CD14-positive monocyte (primary cell): ENCODE measurements at regions not wholly inside any gene's neighbourhood (a gene's known extent, or its start where the extent isn't known, plus 50 kb on each side); places are given as distances from the start of the nearest gene placed in this dataset.
A peak's percentile ranks its signal among the peaks of the same experiment; 100 is the strongest.

Experiments
- DNase-seq, 3 donors: peaks; one replicate each; pipeline ENCODE4 v3.0.0-alpha.2; 2011 to 2022
- H2AFZ ChIP-seq: 2 replicates; pipeline ENCODE4 v1.6.0; 2012; ENCODE audit warnings: mild to moderate bottlenecking, low read depth, low read length, inconsistent platforms; ENCODE audit not compliant: insufficient read depth, poor library complexity, severe bottlenecking
- H3K27ac ChIP-seq, 2 donors: 1 replicate in 1 of 2; 2 replicates in 1 of 2; pipeline ENCODE4 v1.5.1; 2012 to 2013; ENCODE audit warnings: low read length in 2 of 2, control low read depth in 1 of 2, inconsistent platforms in 1 of 2, low read depth in 1 of 2, mild to moderate bottlenecking in 1 of 2
- H3K27me3 ChIP-seq, 2 donors: one replicate each; pipeline versions ENCODE4 v1.6.0 to v1.6.1; 2011 to 2013; ENCODE audit warnings: low read length in 2 of 2; ENCODE audit not compliant: control insufficient read depth in 2 of 2, insufficient read depth in 2 of 2
- H3K36me3 ChIP-seq, 2 donors: replicated peaks in 1 of 2; 1 replicate in 1 of 2; 2 replicates in 1 of 2; pipeline versions ENCODE4 v1.5.1 to v1.6.1; 2012 to 2013; ENCODE audit warnings: low read length in 2 of 2, control low read depth in 1 of 2, inconsistent platforms in 1 of 2, mild to moderate bottlenecking in 1 of 2; ENCODE audit not compliant: insufficient read depth in 2 of 2, control insufficient read depth in 1 of 2
- H3K4me1 ChIP-seq, 2 donors: 1 replicate in 1 of 2; 2 replicates in 1 of 2; pipeline versions ENCODE4 v1.5.1 to v1.6.1; 2012 to 2013; ENCODE audit warnings: low read length in 2 of 2, control low read depth in 1 of 2, inconsistent platforms in 1 of 2, mild to moderate bottlenecking in 1 of 2, moderate library complexity in 1 of 2; ENCODE audit not compliant: insufficient read depth in 2 of 2, control insufficient read depth in 1 of 2
- H3K4me2 ChIP-seq: replicated peaks from 2 replicates; pipeline ENCODE3; 2012; ENCODE audit warnings: low read length, moderate library complexity, mild to moderate bottlenecking; ENCODE audit not compliant: poor library complexity, severe bottlenecking; ENCODE audit errors: extremely low read depth
- H3K4me3 ChIP-seq, 3 experiments: fragments of 200-600 bp in 1 of 3; sonication (generic) in 1 of 3; replicated peaks in 1 of 3; 1 replicate in 2 of 3; 2 replicates in 1 of 3; pipeline ENCODE4 v1.5.1; 2011 to 2013; ENCODE audit warnings: low read length in 3 of 3, mild to moderate bottlenecking in 3 of 3, control low read depth in 2 of 3, low read depth in 2 of 3, inconsistent platforms in 1 of 3, moderate library complexity in 1 of 3
- H3K79me2 ChIP-seq: 2 replicates; pipeline ENCODE4 v1.6.0; 2012; ENCODE audit warnings: mild to moderate bottlenecking, control low read depth, inconsistent platforms, low read length, moderate library complexity; ENCODE audit not compliant: insufficient read depth
- H3K9ac ChIP-seq: 2 replicates; pipeline ENCODE4 v1.6.0; 2017; ENCODE audit warnings: low read length, mild to moderate bottlenecking; ENCODE audit not compliant: insufficient read depth, poor library complexity, severe bottlenecking
- H3K9me3 ChIP-seq, 2 donors: replicated peaks in 1 of 2; 1 replicate in 1 of 2; 2 replicates in 1 of 2; pipeline versions ENCODE4 v1.5.1 to v1.6.1; 2012 to 2013; ENCODE audit warnings: low read length in 2 of 2, control low read depth in 1 of 2; ENCODE audit not compliant: control insufficient read depth in 1 of 2, insufficient read depth in 1 of 2
- H4K20me1 ChIP-seq: 2 replicates; pipeline ENCODE4 v1.6.0; 2012; ENCODE audit warnings: mild to moderate bottlenecking, low read length, control low read depth, moderate library complexity; ENCODE audit not compliant: insufficient read depth
- H3K27ac Mint-ChIP-seq, 7 donors: one replicate each; pipeline ENCODE4 v1.8.0; 2020; ENCODE audit warnings: mild to moderate bottlenecking in 7 of 7, mixed read lengths in 7 of 7, moderate library complexity in 6 of 7, inconsistent platforms in 2 of 7
- H3K27me3 Mint-ChIP-seq, 3 donors: one replicate each; pipeline ENCODE4 v1.8.0; 2021 to 2022; ENCODE audit warnings: low read depth in 3 of 3, mild to moderate bottlenecking in 3 of 3, mixed read lengths in 3 of 3, moderate library complexity in 3 of 3, inconsistent platforms in 1 of 3
- H3K36me3 Mint-ChIP-seq, 2 donors: one replicate each; pipeline ENCODE4 v1.8.0; 2020; ENCODE audit warnings: mixed read lengths in 2 of 2, inconsistent platforms in 1 of 2, mild to moderate bottlenecking in 1 of 2
- H3K4me1 Mint-ChIP-seq: one replicate; pipeline ENCODE4 v1.8.0; 2020; ENCODE audit warnings: mild to moderate bottlenecking, mixed read lengths
- H3K4me3 Mint-ChIP-seq, 2 donors: one replicate each; pipeline ENCODE4 v1.8.0; 2020; ENCODE audit warnings: mild to moderate bottlenecking in 2 of 2, mixed read lengths in 2 of 2, moderate library complexity in 1 of 2
- H3K9me3 Mint-ChIP-seq, 7 donors: one replicate each; pipeline ENCODE4 v1.8.0; 2020 to 2022; ENCODE audit warnings: mixed read lengths in 7 of 7, mild to moderate bottlenecking in 6 of 7, moderate library complexity in 6 of 7, inconsistent platforms in 2 of 7
- WGBS: methylation state at CpG from one replicate; pipeline ENCODE4 v1.1.5; 2013; ENCODE audit warnings: missing lambda C conversion rate; ENCODE audit not compliant: insufficient coverage; 5-methylcytosine and 5-hydroxymethylcytosine counted together
- intact Hi-C, 2 donors: fragments of 100-400 bp; cut with micrococcal nuclease; formaldehyde crosslinking; loops; one replicate each; pipeline versions ENCODE4 v1.15.0 to v1.15.1; 2023
- TF ChIP-seq, protein P1 (sequence below): fragments of 200-600 bp; IDR thresholded peaks from one replicate; pipeline ENCODE4 v1.8.0; 2022; ENCODE audit warnings: antibody characterized with exemption, mild to moderate bottlenecking

DNA sequence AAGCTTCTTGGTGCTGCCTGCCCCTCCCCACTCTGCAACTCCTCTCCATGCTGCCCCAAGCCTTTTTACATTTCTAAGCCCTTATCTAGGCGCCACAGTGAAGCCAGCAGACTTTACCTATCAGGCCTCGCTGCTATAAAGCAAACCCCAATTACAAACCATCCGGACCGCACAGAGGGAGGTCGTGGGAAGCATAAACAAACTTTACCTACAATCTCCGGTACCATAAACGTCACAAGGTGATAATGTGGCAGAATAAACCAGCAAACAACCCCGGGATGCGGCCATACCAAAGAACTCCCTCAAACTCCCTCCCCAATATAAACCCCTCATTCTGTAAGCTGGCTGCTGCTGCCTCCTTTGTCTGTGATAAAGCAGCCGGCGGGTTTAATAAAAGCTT, 54.0 kb upstream of the ZCCHC13 start:
- H3K27me3 Mint-ChIP-seq: peaks cover 0 to 6% (median 0%) of the 10 kb centered on the region in 3 donors
- intact Hi-C loops: no loop called here
- no peak for DNase-seq
- H3K36me3 Mint-ChIP-seq: peaks cover 7 to 23% of the 10 kb centered on the region in 2 donors
- Histone ChIP-seq H3K27ac (peak overlapping the region; percentile 76 to 81), H4K20me1 (no peaks in the 10 kb centered on the region), H3K9me3 (no peaks in the 10 kb centered on the region), H3K4me2 (no peak overlapping the region), H3K4me1 (peaks cover 39 to 43% of the 10 kb centered on the region in 2 donors), H3K27me3 (no peaks in the 10 kb centered on the region), H3K9ac (no peak overlapping the region), H3K36me3 (peaks cover 0 to 3% of the 10 kb centered on the region in 2 donors), H2AFZ (no peak overlapping the region), H3K4me3 (no peak overlapping the region), H3K79me2 (peaks cover 15% of the 10 kb centered on the region)
- peaks cover 39% of the 10 kb centered on the region for H3K4me1 Mint-ChIP-seq
- no peaks in the 10 kb centered on the region for H3K9me3 Mint-ChIP-seq
- H3K27ac Mint-ChIP-seq: peak overlapping the region; percentile 37 to 94 (median 80)
- TF ChIP-seq, protein P1, sequence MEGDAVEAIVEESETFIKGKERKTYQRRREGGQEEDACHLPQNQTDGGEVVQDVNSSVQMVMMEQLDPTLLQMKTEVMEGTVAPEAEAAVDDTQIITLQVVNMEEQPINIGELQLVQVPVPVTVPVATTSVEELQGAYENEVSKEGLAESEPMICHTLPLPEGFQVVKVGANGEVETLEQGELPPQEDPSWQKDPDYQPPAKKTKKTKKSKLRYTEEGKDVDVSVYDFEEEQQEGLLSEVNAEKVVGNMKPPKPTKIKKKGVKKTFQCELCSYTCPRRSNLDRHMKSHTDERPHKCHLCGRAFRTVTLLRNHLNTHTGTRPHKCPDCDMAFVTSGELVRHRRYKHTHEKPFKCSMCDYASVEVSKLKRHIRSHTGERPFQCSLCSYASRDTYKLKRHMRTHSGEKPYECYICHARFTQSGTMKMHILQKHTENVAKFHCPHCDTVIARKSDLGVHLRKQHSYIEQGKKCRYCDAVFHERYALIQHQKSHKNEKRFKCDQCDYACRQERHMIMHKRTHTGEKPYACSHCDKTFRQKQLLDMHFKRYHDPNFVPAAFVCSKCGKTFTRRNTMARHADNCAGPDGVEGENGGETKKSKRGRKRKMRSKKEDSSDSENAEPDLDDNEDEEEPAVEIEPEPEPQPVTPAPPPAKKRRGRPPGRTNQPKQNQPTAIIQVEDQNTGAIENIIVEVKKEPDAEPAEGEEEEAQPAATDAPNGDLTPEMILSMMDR: no peak
- WGBS: 100% methylated on average over 2 of the region's 11 CpGs
- H3K4me3 Mint-ChIP-seq: no peak overlapping the region

GRCh38 chrX:74248889-74249288, 55.1 kb upstream of the ZCCHC13 start:
- H3K4me2 ChIP-seq: no peak overlapping the region
- H3K9me3 ChIP-seq: no peaks in the 10 kb centered on the region
- Mint-ChIP-seq H3K4me3 (peak overlapping the region in 1 of 2 donors; percentile 42), H3K27ac (peak overlapping the region in 3 of 7 donors; percentile 14 to 57 (median 21)), H3K4me1 (peaks cover 36% of the 10 kb centered on the region), H3K36me3 (peaks cover 5 to 18% of the 10 kb centered on the region in 2 donors), H3K9me3 (no peaks in the 10 kb centered on the region), H3K27me3 (peaks cover 0 to 6% (median 0%) of the 10 kb centered on the region in 3 donors)
- intact Hi-C loops: no loop called here
- H3K36me3 ChIP-seq: peaks cover 0 to 3% of the 10 kb centered on the region in 2 donors
- TF ChIP-seq, protein P1: no peak
- H3K27ac ChIP-seq: peak overlapping the region; percentile 17 to 53
- H2AFZ ChIP-seq: no peak overlapping the region
- no peak overlapping the region for H3K9ac ChIP-seq
- H3K4me1 ChIP-seq: peaks cover 39 to 43% of the 10 kb centered on the region in 2 donors
- no peaks in the 10 kb centered on the region for H4K20me1 ChIP-seq
- no peaks in the 10 kb centered on the region for H3K27me3 ChIP-seq
- DNase-seq: no peak
- H3K4me3 ChIP-seq: no peak overlapping the region
- no CpG with 5 or more reads among the region's 4 CpGs for WGBS
- peaks cover 15% of the 10 kb centered on the region for H3K79me2 ChIP-seq
